K562 (cell line): ENCODE measurements at regions not wholly inside any gene's neighbourhood (a gene's known extent, or its start where the extent isn't known, plus 50 kb on each side); places are given as distances from the start of the nearest gene placed in this dataset.

ENCODE experiments used
- ATAC-seq: fragments of 200-7000 bp; cut with Tn5 transposase; 3 replicates; pipeline ENCODE4 v1.9.1; 2020; ENCODE audit warnings: moderate library complexity
- BruUV-seq: library from RNA; stranded (reverse); fragments of 400-500 nt; replicated peaks from 2 replicates; lab custom pipeline; 2021; lab: Mats Ljungman, UMichigan
- CTCF ChIA-PET: fragments of 300-600 bp; formaldehyde crosslinking; extraction: SDS; loops from one replicate; lab custom pipeline; 2021; ENCODE audit warnings: low intra/inter-chr PET ratio; lab: Yijun Ruan, JAX
- POLR2A ChIA-PET: fragments of 300-600, 350-650 bp; sonication (Branson Sonifier 250); formaldehyde crosslinking; extraction: SDS; loops from one replicate; lab custom pipeline; 2021; ENCODE audit warnings: antibody characterized with exemption, inconsistent platforms; lab: Yijun Ruan, JAX
- DNase-seq, 4 experiments: peaks; one replicate each; pipeline versions ENCODE4 v3.0.0 to v3.0.0-alpha.2; 2011 to 2018; ENCODE audit warnings: low spot score in 3 of 4, mixed read lengths in 3 of 4; ENCODE audit errors: extremely low read depth in 1 of 4
- FAIRE-seq: peaks from 2 replicates; lab custom pipeline; 2011; peaks lifted over from hg19 to GRCh38; lab: Jason Lieb, UNC
- H2AFZ ChIP-seq: 2 replicates; pipeline ENCODE4 v1.6.0; 2011; ENCODE audit warnings: low read depth, low read length, control low read depth, inconsistent platforms
- H3K27ac ChIP-seq: fragments of 200-600 bp; 3 replicates; pipeline ENCODE4 v1.8.0; 2011; ENCODE audit warnings: low read depth, mild to moderate bottlenecking, control low read depth, inconsistent platforms, low read length, moderate library complexity, mixed read lengths; ENCODE audit errors: extremely low read depth
- H3K27me3 ChIP-seq, 2 experiments: fragments of 300-600 bp in 1 of 2; 2 replicates in 1 of 2; 3 replicates in 1 of 2; pipeline versions ENCODE4 v1.6.0 to v1.8.0; 2011; ENCODE audit warnings: inconsistent platforms in 2 of 2, low read length in 2 of 2, mild to moderate bottlenecking in 1 of 2, mixed read lengths in 1 of 2, moderate library complexity in 1 of 2; ENCODE audit not compliant: control insufficient read depth in 2 of 2, insufficient read depth in 2 of 2
- H3K36me3 ChIP-seq: fragments of 300-600 bp; 3 replicates; pipeline ENCODE4 v1.8.0; 2011; ENCODE audit warnings: mild to moderate bottlenecking, low read length, inconsistent platforms; ENCODE audit not compliant: control insufficient read depth, insufficient read depth
- H3K4me1 ChIP-seq, 2 experiments: fragments of 200-600 bp in 1 of 2; replicated peaks in 1 of 2; 2 replicates in 1 of 2; 3 replicates in 1 of 2; pipeline versions ENCODE4 v1.5.1 to v1.8.0; 2011; ENCODE audit warnings: inconsistent platforms in 2 of 2, low read length in 2 of 2, mild to moderate bottlenecking in 1 of 2, mixed read lengths in 1 of 2, moderate library complexity in 1 of 2; ENCODE audit not compliant: control insufficient read depth in 2 of 2, insufficient read depth in 2 of 2
- H3K4me2 ChIP-seq: 2 replicates; pipeline ENCODE4 v1.6.1; 2011; ENCODE audit warnings: low read length, control low read depth, inconsistent platforms, mixed read lengths; ENCODE audit not compliant: insufficient read depth
- H3K4me3 ChIP-seq: fragments of 200-600 bp; sonication (generic), shearing (Covaris generic); 2 replicates; pipeline ENCODE4 v1.5.1; 2016; ENCODE audit warnings: control low read depth, inconsistent platforms
- H3K79me2 ChIP-seq: fragments of 200-600 bp; 3 replicates; pipeline ENCODE4 v1.8.0; 2011; ENCODE audit warnings: low read length, inconsistent platforms; ENCODE audit not compliant: control insufficient read depth, insufficient read depth
- H3K9ac ChIP-seq, 2 experiments: 2 replicates each; pipeline versions ENCODE4 v1.6.0 to v1.6.1; 2011; ENCODE audit warnings: low read depth in 2 of 2, low read length in 2 of 2, control low read depth in 1 of 2, inconsistent platforms in 1 of 2, mild to moderate bottlenecking in 1 of 2, mixed read lengths in 1 of 2; ENCODE audit not compliant: insufficient read depth in 1 of 2
- H3K9me1 ChIP-seq: one replicate; pipeline ENCODE4 v1.6.0; 2011; ENCODE audit warnings: inconsistent platforms, mild to moderate bottlenecking, low read length, moderate library complexity; ENCODE audit not compliant: control insufficient read depth, insufficient read depth
- H3K9me3 ChIP-seq: replicated peaks from 2 replicates; pipeline ENCODE4 v1.5.1; 2011; ENCODE audit warnings: low read depth, low read length, inconsistent platforms; ENCODE audit not compliant: control insufficient read depth, insufficient read depth
- H4K20me1 ChIP-seq: replicated peaks from 2 replicates; pipeline ENCODE4 v1.6.1; 2011; ENCODE audit warnings: low read length, inconsistent platforms, mixed read lengths; ENCODE audit not compliant: control insufficient read depth, insufficient read depth
- HCFC1 ChIP-seq: IDR thresholded peaks from 2 replicates; pipeline ENCODE4 v1.6.1; 2012; ENCODE audit warnings: low read depth, low read length, improper control_type of control experiment
- KLF10 ChIP-seq: fragments of 250-450 bp; sonication (Bioruptor Pico); IDR thresholded peaks from 2 replicates; pipeline ENCODE4 v1.6.1; 2021; ENCODE audit warnings: matching md5 sums
- MCM5 ChIP-seq: fragments of 450-650 bp; IDR thresholded peaks from 2 replicates; pipeline ENCODE4 v1.6.1; 2016; ENCODE audit warnings: low read depth
- MXI1 ChIP-seq: IDR thresholded peaks from 2 replicates; pipeline ENCODE4 v1.6.1; 2011; ENCODE audit warnings: low read depth, mild to moderate bottlenecking, improper control_type of control experiment, low read length
- OTX1 ChIP-seq: fragments of 450-650 bp; formaldehyde crosslinking; IDR thresholded peaks from 2 replicates; pipeline ENCODE4 v1.4.0; 2022; ENCODE audit warnings: mild to moderate bottlenecking
- RBFOX2 ChIP-seq: fragments of 200-400 bp; formaldehyde crosslinking; IDR thresholded peaks from 2 replicates; pipeline ENCODE4 v1.6.1; 2017; ENCODE audit warnings: low read depth, mild to moderate bottlenecking, low read length, moderate library complexity
- RFX5 ChIP-seq: IDR thresholded peaks from 2 replicates; pipeline ENCODE4 v1.6.1; 2011; ENCODE audit warnings: low read depth, mild to moderate bottlenecking, improper control_type of control experiment, low read length
- SMAD2 ChIP-seq: fragments of 150-350 bp; IDR thresholded peaks from 2 replicates; pipeline ENCODE4 v1.6.1; 2014; ENCODE audit warnings: low read depth, mild to moderate bottlenecking, low read length
- SMAD3 ChIP-seq: fragments of 450-650 bp; formaldehyde crosslinking; conservative IDR thresholded peaks from 2 replicates; pipeline ENCODE4 v1.4.0; 2020; ENCODE audit warnings: mild to moderate bottlenecking
- SP1 ChIP-seq: sonication (generic); formaldehyde crosslinking; IDR thresholded peaks from 2 replicates; pipeline ENCODE4 v1.8.1; 2022; ENCODE audit warnings: mild to moderate bottlenecking, missing genetic modification reagents
- ZNF274 ChIP-seq: IDR thresholded peaks from 2 replicates; pipeline ENCODE4 v1.6.1; 2011; ENCODE audit warnings: low read depth, mild to moderate bottlenecking, low read length, moderate library complexity, borderline replicate concordance
- ZNF584 ChIP-seq: fragments of 200-800 bp; sonication (Bioruptor generic); IDR thresholded peaks from 2 replicates; pipeline ENCODE4 v1.6.1; 2016; ENCODE audit warnings: low read depth, mild to moderate bottlenecking, missing genetic modification characterization, missing compliant biosample characterization
- WGBS: fragments of 100-300 bp; shearing (Covaris generic); methylation state at CpG from one replicate; pipeline ENCODE4 v1.1.6; 2016; ENCODE audit warnings: low coverage, mixed read lengths; ENCODE audit not compliant: insufficient coverage; ENCODE audit errors: missing lambda C conversion rate; 5-methylcytosine and 5-hydroxymethylcytosine counted together
- in situ Hi-C: fragments of 300-500 bp; cut with MboI; formaldehyde crosslinking; loops from 4 replicates; pipeline ENCODE4 v1.15.0; 2018; ENCODE audit warnings: inconsistent platforms, mixed read lengths
- intact Hi-C: fragments of 100-400 bp; cut with micrococcal nuclease; formaldehyde crosslinking; loops from 2 replicates; pipeline ENCODE4 v1.14.2; 2022
- TF ChIP-seq, protein P1 (sequence below), 2 experiments: fragments of 450-650 bp; IDR thresholded peaks; 2 replicates each; pipeline ENCODE4 v1.6.1; 2016; ENCODE audit warnings: mild to moderate bottlenecking in 2 of 2, borderline replicate concordance in 1 of 2, low read depth in 1 of 2, moderate library complexity in 1 of 2
- TF ChIP-seq, protein P2 (sequence below), 2 experiments: fragments of 200-800 bp in 1 of 2; sonication (Bioruptor generic) in 1 of 2; sonication (generic) in 1 of 2; formaldehyde crosslinking in 1 of 2; IDR thresholded peaks in 1 of 2; conservative IDR thresholded peaks in 1 of 2; 2 replicates each; pipeline versions ENCODE4 v1.5.0 to v1.6.1; 2016 to 2020; ENCODE audit warnings: missing compliant biosample characterization in 1 of 2, missing genetic modification characterization in 1 of 2, missing genetic modification reagents in 1 of 2

- peak; percentile 86 for ATAC-seq
- intact Hi-C loops = no loop called here
- peak; percentile 56 for FAIRE-seq
- CTCF ChIA-PET = no interaction called here
- Histone ChIP-seq H4K20me1 (no peaks in the 10 kb centered on the region), H3K27ac (no peak overlapping the region), H2AFZ (no peak overlapping the region), H3K4me3 (no peak overlapping the region), H3K27me3 (peaks cover 0 to 7% of the 10 kb centered on the region in 2 experiments; a peak in 2 of 5 replicates), H3K9me3 (no peaks in the 10 kb centered on the region), H3K9ac (no peak overlapping the region), H3K36me3 (no peaks in the 10 kb centered on the region), H3K79me2 (no peaks in the 10 kb centered on the region), H3K4me2 (no peak overlapping the region), H3K4me1 (no peaks in the 10 kb centered on the region), H3K9me1 (no peaks in the 10 kb centered on the region)
- 0% methylated on average over 5 of the region's 5 CpGs for WGBS
- POLR2A ChIA-PET = no interaction called here
- DNase-seq = peak; percentile 31 to 66 (median 49)
- BruUV-seq = no TSS peak
- in situ Hi-C loops = no loop called here
- TF ChIP-seq HCFC1 = no peak
- no peak for TF ChIP-seq KLF10
- TF ChIP-seq, protein P1, sequence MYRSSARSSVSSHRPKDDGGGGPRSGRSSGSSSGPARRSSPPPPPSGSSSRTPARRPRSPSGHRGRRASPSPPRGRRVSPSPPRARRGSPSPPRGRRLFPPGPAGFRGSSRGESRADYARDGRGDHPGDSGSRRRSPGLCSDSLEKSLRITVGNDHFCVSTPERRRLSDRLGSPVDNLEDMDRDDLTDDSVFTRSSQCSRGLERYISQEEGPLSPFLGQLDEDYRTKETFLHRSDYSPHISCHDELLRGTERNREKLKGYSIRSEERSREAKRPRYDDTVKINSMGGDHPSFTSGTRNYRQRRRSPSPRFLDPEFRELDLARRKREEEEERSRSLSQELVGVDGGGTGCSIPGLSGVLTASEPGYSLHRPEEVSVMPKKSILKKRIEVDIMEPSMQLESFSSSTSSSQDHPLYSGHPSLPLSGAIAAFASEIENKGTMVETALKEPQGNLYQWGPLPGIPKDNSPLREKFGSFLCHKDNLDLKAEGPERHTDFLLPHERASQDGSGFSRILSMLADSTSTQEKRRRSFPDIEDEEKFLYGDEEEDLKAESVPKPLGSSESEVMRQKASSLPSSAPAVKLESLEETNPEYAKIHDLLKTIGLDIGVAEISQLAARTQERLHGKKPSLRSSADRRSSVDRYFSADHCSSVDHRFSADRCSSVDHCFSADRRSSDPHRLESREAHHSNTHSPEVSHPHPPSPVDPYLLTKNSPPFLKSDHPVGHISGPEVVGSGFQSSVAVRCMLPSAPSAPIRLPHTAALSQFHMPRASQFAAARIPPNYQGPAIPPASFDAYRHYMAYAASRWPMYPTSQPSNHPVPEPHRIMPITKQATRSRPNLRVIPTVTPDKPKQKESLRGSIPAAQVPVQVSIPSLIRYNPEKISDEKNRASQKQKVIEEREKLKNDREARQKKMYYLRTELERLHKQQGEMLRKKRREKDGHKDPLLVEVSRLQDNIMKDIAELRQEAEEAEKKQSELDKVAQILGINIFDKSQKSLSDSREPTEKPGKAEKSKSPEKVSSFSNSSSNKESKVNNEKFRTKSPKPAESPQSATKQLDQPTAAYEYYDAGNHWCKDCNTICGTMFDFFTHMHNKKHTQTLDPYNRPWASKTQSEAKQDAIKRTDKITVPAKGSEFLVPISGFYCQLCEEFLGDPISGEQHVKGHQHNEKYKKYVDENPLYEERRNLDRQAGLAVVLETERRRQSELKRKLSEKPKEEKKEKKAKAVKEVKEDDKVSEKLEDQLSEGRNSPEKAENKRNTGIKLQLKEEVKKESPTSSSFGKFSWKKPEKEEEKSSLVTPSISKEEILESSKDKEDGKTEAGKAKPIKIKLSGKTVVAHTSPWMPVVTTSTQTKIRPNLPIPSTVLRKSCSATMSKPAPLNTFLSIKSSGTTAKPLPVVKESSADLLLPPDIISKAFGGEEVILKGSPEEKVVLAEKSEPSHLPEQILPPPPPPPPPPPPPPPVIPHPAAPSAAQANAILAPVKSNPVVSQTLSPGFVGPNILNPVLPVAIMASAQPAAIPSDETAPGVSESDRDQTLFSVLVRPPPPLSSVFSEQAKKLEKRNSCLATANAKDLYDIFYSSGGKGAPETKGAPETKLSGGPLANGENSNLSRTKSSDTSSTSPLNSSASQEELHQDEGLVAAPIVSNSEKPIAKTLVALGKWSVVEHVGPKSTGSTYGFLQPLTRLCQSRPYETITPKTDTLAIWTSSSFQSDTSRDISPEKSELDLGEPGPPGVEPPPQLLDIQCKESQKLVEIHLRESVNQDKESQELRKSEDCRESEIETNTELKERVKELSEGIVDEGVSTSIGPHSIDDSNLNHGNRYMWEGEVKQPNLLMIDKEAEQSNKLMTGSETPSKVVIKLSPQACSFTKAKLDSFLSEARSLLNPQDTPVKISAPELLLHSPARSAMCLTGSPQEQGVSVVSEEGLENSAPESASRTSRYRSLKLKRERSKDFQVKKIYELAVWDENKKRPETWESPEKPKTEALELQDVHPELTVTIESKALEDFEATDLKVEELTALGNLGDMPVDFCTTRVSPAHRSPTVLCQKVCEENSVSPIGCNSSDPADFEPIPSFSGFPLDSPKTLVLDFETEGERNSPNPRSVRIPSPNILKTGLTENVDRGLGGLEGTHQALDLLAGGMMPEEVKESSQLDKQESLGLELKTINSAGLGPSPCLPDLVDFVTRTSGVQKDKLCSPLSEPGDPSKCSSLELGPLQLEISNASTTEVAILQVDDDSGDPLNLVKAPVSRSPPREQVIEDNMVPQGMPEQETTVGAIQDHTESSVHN (IDR thresholded peaks at IDR 0.05; ENCODE audit: borderline replicate concordance in 1 of 2, low read depth in 1 of 2) = peak in 1 of 2 experiments; percentile 68; a peak in 1 of 4 replicates
- TF ChIP-seq ZNF584 (CRISPR knock-in tag) = peak; percentile 73
- TF ChIP-seq SMAD2 = no peak
- no peak for TF ChIP-seq RBFOX2
- TF ChIP-seq ZNF274 = no peak
- no peak for TF ChIP-seq OTX1 (CRISPR knock-in tag)
- TF ChIP-seq SMAD3 = peak; percentile 79
- TF ChIP-seq, protein P2, sequence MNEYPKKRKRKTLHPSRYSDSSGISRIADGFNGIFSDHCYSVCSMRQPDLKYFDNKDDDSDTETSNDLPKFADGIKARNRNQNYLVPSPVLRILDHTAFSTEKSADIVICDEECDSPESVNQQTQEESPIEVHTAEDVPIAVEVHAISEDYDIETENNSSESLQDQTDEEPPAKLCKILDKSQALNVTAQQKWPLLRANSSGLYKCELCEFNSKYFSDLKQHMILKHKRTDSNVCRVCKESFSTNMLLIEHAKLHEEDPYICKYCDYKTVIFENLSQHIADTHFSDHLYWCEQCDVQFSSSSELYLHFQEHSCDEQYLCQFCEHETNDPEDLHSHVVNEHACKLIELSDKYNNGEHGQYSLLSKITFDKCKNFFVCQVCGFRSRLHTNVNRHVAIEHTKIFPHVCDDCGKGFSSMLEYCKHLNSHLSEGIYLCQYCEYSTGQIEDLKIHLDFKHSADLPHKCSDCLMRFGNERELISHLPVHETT (CRISPR knock-in tag; conservative IDR thresholded peaks at IDR 0.05 in 1 of 2, IDR thresholded peaks at IDR 0.05 in 1 of 2) = peak in 1 of 2 experiments; percentile 68; a peak in 2 of 4 replicates
- TF ChIP-seq RFX5 = no peak
- TF ChIP-seq MCM5 = no peak
- no peak for TF ChIP-seq MXI1
- peak; percentile 65 for TF ChIP-seq SP1 (CRISPR knock-in tag)
Observed at GRCh38 chr2:41922177-41922576, 125.6 kb upstream of the PKDCC start.
